ENCODE measurements at regions not wholly inside any gene's neighbourhood (a gene's known extent, or its start where the extent isn't known, plus 50 kb on each side); places are given as distances from the start of the nearest gene placed in this dataset.

DNA sequence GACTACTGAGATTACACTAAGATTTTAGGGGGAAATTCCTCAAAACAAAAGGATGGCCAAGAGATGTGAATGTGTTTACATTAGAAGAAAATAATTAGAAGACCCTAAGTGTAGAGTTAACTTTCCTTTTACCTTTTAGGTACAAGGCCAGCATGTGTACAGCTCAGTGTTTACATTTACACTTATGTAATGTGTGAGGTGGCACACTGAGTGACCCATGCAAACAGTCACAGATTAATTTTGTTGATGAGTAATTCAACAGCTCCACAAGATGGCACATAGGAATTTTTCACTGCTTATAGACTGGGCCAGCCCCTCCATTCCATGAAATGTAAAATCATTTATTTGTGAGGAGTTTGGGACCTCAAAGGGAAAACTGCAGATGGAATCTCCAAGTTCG lies 90.1 kb upstream of the SLC12A2 start:
- no peaks in the 10 kb centered on the region for H3K36me3 ChIP-seq (ENCODE audit: control insufficient read depth, insufficient read depth, low read length)
- H3K27ac ChIP-seq (ENCODE audit: low read length) = no peak overlapping the region
- no peaks in the 10 kb centered on the region for H3K27me3 ChIP-seq (ENCODE audit: control insufficient read depth, insufficient read depth, low read length)
- no CpG with 5 or more reads among the region's 1 CpG for WGBS (ENCODE audit: insufficient coverage, low lambda C conversion rate)
- H3K4me3 ChIP-seq (ENCODE audit: low read length) = no peak overlapping the region
- no peak for DNase-seq
- H3K4me1 ChIP-seq (ENCODE audit: control insufficient read depth, insufficient read depth, low read length) = peaks cover 9% of the 10 kb centered on the region
- H3K9me3 ChIP-seq (ENCODE audit: control insufficient read depth, low read depth, low read length) = no peaks in the 10 kb centered on the region

DNA sequence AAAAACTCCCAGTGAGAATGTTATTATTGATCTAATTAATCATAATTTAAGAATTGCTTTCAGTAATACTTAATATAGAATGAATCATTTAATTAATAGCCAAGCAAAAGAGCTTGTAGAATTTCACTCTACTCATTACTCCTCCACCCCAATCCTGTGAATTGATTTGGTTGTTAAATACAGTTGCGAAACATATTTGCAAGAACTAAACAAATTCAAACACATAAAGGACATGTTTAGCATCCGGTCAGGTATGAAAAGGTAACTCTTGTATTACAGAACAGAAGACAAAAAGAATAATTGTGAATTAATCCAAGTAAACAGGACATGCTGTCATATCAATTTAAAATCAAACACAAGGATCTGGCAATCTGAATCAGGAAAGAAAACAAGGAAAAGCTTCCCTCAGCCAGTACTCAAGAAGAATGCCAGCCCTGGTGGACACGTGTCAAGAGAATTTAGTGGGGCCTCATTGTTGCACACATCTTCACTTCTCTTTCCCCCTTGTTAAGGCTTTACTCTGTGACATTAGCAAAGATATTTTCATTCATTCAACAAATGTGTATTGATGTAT lies 89.4 kb upstream of the SLC12A2 start:
- H3K9me3 ChIP-seq (ENCODE audit: control insufficient read depth, low read depth, low read length) = no peaks in the 10 kb centered on the region
- peaks cover 16% of the 10 kb centered on the region for H3K4me1 ChIP-seq (ENCODE audit: control insufficient read depth, insufficient read depth, low read length)
- H3K36me3 ChIP-seq (ENCODE audit: control insufficient read depth, insufficient read depth, low read length) = no peaks in the 10 kb centered on the region
- no peak overlapping the region for H3K4me3 ChIP-seq (ENCODE audit: low read length)
- WGBS (ENCODE audit: insufficient coverage, low lambda C conversion rate) = 100% methylated on average over 1 of the region's 3 CpGs
- no peaks in the 10 kb centered on the region for H3K27me3 ChIP-seq (ENCODE audit: control insufficient read depth, insufficient read depth, low read length)
- DNase-seq = no peak
- no peak overlapping the region for H3K27ac ChIP-seq (ENCODE audit: low read length)

DNA sequence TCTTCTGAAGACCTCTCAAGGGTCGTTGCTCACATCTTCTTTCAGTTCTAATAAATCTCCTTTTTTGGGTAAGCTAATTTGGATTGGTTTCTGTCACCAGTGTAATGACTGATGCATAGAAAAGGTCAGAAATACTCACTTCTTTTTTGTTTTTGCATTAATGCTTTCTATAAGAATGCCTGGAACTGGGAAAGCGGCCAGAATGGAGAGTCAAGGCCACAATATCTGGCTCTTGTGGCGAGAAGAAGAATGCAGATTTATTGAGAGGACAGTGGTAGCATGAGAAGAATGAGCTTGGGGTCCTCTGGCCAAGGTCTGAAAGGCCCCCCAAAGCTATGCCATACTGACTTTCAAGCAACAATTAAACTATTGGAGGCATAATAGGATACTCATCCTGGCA lies 88.0 kb upstream of the SLC12A2 start:
- no peaks in the 10 kb centered on the region for H3K27me3 ChIP-seq (ENCODE audit: control insufficient read depth, insufficient read depth, low read length)
- no peaks in the 10 kb centered on the region for H3K9me3 ChIP-seq (ENCODE audit: control insufficient read depth, low read depth, low read length)
- no peak for DNase-seq
- no CpG with 5 or more reads among the region's 3 CpGs for WGBS (ENCODE audit: insufficient coverage, low lambda C conversion rate)
- no peak overlapping the region for H3K4me3 ChIP-seq (ENCODE audit: low read length)
- H3K4me1 ChIP-seq (ENCODE audit: control insufficient read depth, insufficient read depth, low read length) = peaks cover 17% of the 10 kb centered on the region
- H3K27ac ChIP-seq (ENCODE audit: low read length) = no peak overlapping the region
- no peaks in the 10 kb centered on the region for H3K36me3 ChIP-seq (ENCODE audit: control insufficient read depth, insufficient read depth, low read length)

DNA sequence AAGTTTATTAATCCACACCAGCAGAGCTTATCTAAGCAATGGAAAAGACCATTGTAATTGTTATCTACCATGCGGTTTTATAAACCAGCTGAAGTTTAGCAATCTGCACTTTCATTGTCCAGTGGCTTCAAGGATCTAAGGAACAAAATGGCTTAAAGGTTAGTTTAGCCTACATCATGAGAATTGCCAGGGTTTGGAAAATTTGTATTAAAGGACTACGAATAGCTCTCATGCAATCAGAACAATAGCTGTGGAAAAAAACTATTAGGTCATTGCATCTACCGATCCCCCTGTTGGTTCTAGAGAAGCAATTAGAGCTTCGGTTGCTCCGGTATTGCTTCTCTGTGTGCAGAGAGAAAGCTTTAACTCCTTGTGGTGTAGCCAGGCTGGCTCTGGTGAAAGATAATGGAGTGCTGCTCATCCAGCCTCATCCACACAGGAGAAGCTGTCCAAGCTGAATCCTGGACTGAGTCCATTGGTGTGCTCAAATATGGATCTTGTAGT lies 86.3 kb upstream of the SLC12A2 start:
- DNase-seq = peak in 1 of 2 donors; percentile 26
- Histone ChIP-seq H3K27ac (ENCODE audit: low read length) (no peak overlapping the region), H3K36me3 (ENCODE audit: control insufficient read depth, insufficient read depth, low read length) (no peaks in the 10 kb centered on the region), H3K27me3 (ENCODE audit: control insufficient read depth, insufficient read depth, low read length) (no peaks in the 10 kb centered on the region), H3K9me3 (ENCODE audit: control insufficient read depth, low read depth, low read length) (no peaks in the 10 kb centered on the region), H3K4me1 (ENCODE audit: control insufficient read depth, insufficient read depth, low read length) (peaks cover 17% of the 10 kb centered on the region), H3K4me3 (ENCODE audit: low read length) (no peak overlapping the region)
- WGBS (ENCODE audit: insufficient coverage, low lambda C conversion rate) = 20% methylated on average over 1 of the region's 5 CpGs

DNA sequence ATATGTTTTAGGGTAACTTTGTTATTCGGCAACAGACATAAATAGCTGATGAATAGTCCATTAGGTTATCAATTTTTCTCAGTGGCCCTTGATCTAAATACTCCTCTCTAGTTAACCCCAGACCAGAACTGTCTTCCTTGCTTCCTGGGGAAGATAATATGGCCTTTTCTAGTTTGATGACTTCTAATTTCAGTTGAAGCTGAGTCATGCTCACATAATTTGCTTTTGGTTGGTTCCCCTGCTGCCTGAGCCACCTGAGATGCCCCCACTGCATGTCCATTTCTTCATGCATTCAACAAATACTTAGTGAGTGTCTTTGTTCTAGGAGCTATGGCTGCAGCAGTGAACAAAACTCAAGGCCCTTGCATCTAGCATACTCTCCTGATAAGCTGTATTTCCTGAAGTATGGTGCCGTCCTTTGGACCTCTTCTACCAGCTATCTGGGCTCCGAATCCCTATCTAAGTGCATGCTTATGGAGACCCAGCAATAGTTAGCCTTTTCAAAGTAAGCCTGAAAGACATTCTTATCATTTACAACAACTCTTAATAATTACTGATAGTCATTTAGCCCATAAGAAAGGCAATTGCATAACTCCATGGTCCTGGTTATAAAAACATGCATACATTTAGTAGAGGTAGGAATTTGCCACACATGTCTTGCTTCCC lies 84.5 kb upstream of the SLC12A2 start:
- WGBS (ENCODE audit: insufficient coverage, low lambda C conversion rate) = no CpG with 5 or more reads among the region's 3 CpGs
- H3K4me3 ChIP-seq (ENCODE audit: low read length) = no peak overlapping the region
- no peaks in the 10 kb centered on the region for H3K36me3 ChIP-seq (ENCODE audit: control insufficient read depth, insufficient read depth, low read length)
- H3K4me1 ChIP-seq (ENCODE audit: control insufficient read depth, insufficient read depth, low read length) = peaks cover 17% of the 10 kb centered on the region
- peak; percentile 48 to 85 for DNase-seq
- H3K27ac ChIP-seq (ENCODE audit: low read length) = no peak overlapping the region
- no peaks in the 10 kb centered on the region for H3K27me3 ChIP-seq (ENCODE audit: control insufficient read depth, insufficient read depth, low read length)
- no peaks in the 10 kb centered on the region for H3K9me3 ChIP-seq (ENCODE audit: control insufficient read depth, low read depth, low read length)

DNA sequence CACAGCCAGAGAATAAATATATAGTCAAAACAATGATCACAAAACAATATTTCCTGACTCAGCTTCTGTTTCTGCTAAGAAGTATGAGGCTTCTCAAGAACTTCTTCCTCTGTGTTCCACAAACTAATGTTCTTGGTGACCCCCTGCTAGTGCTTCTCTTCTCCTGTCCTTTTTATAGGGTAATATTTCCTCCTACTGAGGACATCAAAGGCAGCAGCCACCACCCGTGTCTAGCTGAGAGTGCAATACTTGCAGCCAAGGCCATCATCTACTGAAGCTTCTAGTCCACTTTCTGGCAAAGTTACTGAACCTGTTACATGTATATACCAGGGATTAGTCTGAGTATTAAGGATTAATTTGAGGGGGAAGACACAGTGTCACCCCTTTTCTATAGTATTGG lies 83.7 kb upstream of the SLC12A2 start:
- no peaks in the 10 kb centered on the region for H3K27me3 ChIP-seq (ENCODE audit: control insufficient read depth, insufficient read depth, low read length)
- no peak overlapping the region for H3K4me3 ChIP-seq (ENCODE audit: low read length)
- H3K36me3 ChIP-seq (ENCODE audit: control insufficient read depth, insufficient read depth, low read length) = no peaks in the 10 kb centered on the region
- WGBS (ENCODE audit: insufficient coverage, low lambda C conversion rate) = no CpG with 5 or more reads among the region's 1 CpG
- H3K9me3 ChIP-seq (ENCODE audit: control insufficient read depth, low read depth, low read length) = no peaks in the 10 kb centered on the region
- no peak overlapping the region for H3K27ac ChIP-seq (ENCODE audit: low read length)
- peak in 1 of 2 donors; percentile 55 for DNase-seq
- H3K4me1 ChIP-seq (ENCODE audit: control insufficient read depth, insufficient read depth, low read length) = peaks cover 17% of the 10 kb centered on the region

DNA sequence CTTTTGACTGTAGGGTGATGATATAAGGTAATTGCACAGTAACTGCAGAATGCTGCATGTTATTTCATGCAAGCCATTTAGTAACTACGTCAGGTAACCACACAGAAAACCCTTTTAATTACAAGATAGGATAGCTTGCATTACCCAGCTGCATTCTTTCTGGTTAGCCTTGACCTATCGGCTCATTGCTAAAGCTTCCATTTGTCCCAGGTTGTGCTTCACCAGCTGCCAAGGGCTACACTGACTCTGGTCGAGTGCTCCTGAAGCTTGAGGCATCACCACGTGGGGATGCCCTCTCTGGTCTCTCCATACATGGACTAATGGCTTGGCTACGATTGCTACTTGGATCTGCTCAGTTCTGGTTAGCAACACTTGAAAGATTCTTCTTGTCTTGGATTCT lies 81.1 kb upstream of the SLC12A2 start:
- H3K9me3 ChIP-seq (ENCODE audit: control insufficient read depth, low read depth, low read length) = no peaks in the 10 kb centered on the region
- no peaks in the 10 kb centered on the region for H3K36me3 ChIP-seq (ENCODE audit: control insufficient read depth, insufficient read depth, low read length)
- H3K4me1 ChIP-seq (ENCODE audit: control insufficient read depth, insufficient read depth, low read length) = peaks cover 16% of the 10 kb centered on the region
- H3K27me3 ChIP-seq (ENCODE audit: control insufficient read depth, insufficient read depth, low read length) = no peaks in the 10 kb centered on the region
- WGBS (ENCODE audit: insufficient coverage, low lambda C conversion rate) = no CpG with 5 or more reads among the region's 5 CpGs
- no peak overlapping the region for H3K27ac ChIP-seq (ENCODE audit: low read length)
- DNase-seq = no peak
- no peak overlapping the region for H3K4me3 ChIP-seq (ENCODE audit: low read length)

DNA sequence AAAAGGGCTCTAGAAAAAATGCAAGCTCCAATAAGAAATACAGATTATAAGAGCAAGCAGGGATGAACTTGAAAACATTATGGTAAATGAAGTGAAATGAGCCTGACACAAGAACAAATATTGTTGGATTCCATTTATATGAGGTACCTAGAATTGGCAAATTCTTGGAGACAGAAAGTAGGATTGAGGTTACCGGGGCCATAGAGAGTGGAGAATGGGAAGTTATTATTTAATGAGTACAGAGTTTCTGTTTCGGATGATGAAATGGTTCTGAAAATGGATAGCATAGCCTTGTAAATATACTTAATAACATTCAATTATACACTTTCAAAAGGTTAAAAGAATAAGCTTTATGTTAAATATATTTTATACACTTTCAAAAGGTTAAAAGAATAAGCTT lies 75.6 kb upstream of the SLC12A2 start:
- 100% methylated on average over 2 of the region's 2 CpGs for WGBS (ENCODE audit: insufficient coverage, low lambda C conversion rate)
- H3K4me1 ChIP-seq (ENCODE audit: control insufficient read depth, insufficient read depth, low read length) = no peaks in the 10 kb centered on the region
- no peaks in the 10 kb centered on the region for H3K36me3 ChIP-seq (ENCODE audit: control insufficient read depth, insufficient read depth, low read length)
- no peak overlapping the region for H3K27ac ChIP-seq (ENCODE audit: low read length)
- H3K27me3 ChIP-seq (ENCODE audit: control insufficient read depth, insufficient read depth, low read length) = no peaks in the 10 kb centered on the region
- no peaks in the 10 kb centered on the region for H3K9me3 ChIP-seq (ENCODE audit: control insufficient read depth, low read depth, low read length)
- DNase-seq = no peak
- H3K4me3 ChIP-seq (ENCODE audit: low read length) = no peak overlapping the region

DNA sequence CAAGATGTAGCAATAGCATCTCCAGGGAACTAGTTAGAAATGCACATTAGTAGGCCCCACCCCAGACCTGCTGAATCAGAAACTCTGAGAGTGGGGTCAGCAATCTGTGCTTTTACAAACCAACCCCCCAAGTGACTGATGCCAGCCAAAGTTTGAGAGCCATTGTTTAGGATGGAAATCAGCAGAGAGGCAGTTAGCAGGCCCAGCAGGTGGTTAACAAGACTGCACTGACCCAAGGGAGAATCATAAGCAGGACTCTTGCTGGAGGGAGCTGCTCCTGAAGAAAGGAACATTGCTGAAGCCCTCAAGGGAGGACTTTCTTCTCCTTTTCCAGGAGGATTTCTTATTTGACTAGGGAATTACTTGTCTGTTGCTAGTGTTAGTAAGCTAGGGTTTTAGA lies 74.2 kb upstream of the SLC12A2 start:
- H3K36me3 ChIP-seq (ENCODE audit: control insufficient read depth, insufficient read depth, low read length) = no peaks in the 10 kb centered on the region
- no peaks in the 10 kb centered on the region for H3K9me3 ChIP-seq (ENCODE audit: control insufficient read depth, low read depth, low read length)
- H3K27me3 ChIP-seq (ENCODE audit: control insufficient read depth, insufficient read depth, low read length) = no peaks in the 10 kb centered on the region
- no peak overlapping the region for H3K4me3 ChIP-seq (ENCODE audit: low read length)
- H3K27ac ChIP-seq (ENCODE audit: low read length) = no peak overlapping the region
- H3K4me1 ChIP-seq (ENCODE audit: control insufficient read depth, insufficient read depth, low read length) = no peaks in the 10 kb centered on the region
- no peak for DNase-seq

DNA sequence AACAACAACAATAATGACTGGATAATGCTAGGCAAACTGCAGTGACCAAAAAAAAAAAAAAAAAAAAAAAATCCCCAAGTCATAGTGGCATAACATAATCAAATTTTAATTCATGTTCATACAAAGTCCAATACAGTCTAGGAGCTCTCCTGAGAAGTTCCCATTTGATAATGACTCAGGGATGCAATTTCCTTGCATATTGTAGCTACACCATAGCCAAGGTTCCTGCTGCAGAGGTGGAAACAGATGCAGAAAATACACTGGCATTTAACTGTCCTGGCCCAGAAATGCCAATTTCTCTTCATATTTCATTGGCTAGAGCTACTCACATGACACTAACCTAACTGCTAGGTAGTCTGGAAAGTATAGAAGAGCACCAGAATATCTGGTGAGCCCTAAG lies 72.2 kb upstream of the SLC12A2 start:
- Histone ChIP-seq H3K36me3 (ENCODE audit: control insufficient read depth, insufficient read depth, low read length) (no peaks in the 10 kb centered on the region), H3K27ac (ENCODE audit: low read length) (no peak overlapping the region), H3K4me3 (ENCODE audit: low read length) (no peak overlapping the region), H3K4me1 (ENCODE audit: control insufficient read depth, insufficient read depth, low read length) (no peaks in the 10 kb centered on the region), H3K9me3 (ENCODE audit: control insufficient read depth, low read depth, low read length) (no peaks in the 10 kb centered on the region), H3K27me3 (ENCODE audit: control insufficient read depth, insufficient read depth, low read length) (no peaks in the 10 kb centered on the region)
- DNase-seq = no peak

DNA sequence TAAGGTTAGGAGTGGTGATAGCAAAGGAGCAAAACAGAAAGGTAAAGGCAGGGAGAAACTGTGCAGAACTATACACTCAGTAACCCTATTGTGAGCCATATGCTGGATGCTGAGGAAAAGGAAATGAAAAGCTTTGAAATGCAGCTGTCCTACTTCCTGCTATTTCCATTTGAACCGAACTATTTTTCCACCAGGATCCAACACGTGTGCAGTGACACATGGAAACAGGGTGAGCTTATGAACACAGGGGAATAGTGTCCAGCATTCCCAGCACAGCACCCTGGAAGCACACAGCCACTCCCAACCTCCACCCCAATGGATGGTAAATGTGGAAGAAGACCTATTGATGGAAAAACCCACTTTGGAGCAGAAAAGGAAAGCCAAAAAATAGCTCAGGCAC lies 69.0 kb upstream of the SLC12A2 start:
- DNase-seq = no peak
- Histone ChIP-seq H3K9me3 (ENCODE audit: control insufficient read depth, low read depth, low read length) (no peaks in the 10 kb centered on the region), H3K4me3 (ENCODE audit: low read length) (no peak overlapping the region), H3K4me1 (ENCODE audit: control insufficient read depth, insufficient read depth, low read length) (no peaks in the 10 kb centered on the region), H3K36me3 (ENCODE audit: control insufficient read depth, insufficient read depth, low read length) (no peaks in the 10 kb centered on the region), H3K27me3 (ENCODE audit: control insufficient read depth, insufficient read depth, low read length) (no peaks in the 10 kb centered on the region), H3K27ac (ENCODE audit: low read length) (no peak overlapping the region)
- no CpG with 5 or more reads among the region's 2 CpGs for WGBS (ENCODE audit: insufficient coverage, low lambda C conversion rate)
